IMR-90 (cell line): ENCODE measurements at regions not wholly inside any gene's neighbourhood (a gene's known extent, or its start where the extent isn't known, plus 50 kb on each side); places are given as distances from the start of the nearest gene placed in this dataset.

Source experiments
- ATAC-seq: fragments of 200-7000 bp; cut with Tn5 transposase; 2 replicates; pipeline ENCODE4 v1.9.1; 2020; ENCODE audit warnings: low read depth, mild to moderate bottlenecking, moderate library complexity
- BruUV-seq: library from RNA; stranded (reverse); fragments of 400-500 nt; replicated peaks from 2 replicates; lab custom pipeline; 2021; lab: Mats Ljungman, UMichigan
- CTCF ChIA-PET: fragments of 300-600 bp; formaldehyde crosslinking; extraction: SDS; loops from one replicate; lab custom pipeline; 2021; ENCODE audit warnings: antibody characterized with exemption; lab: Yijun Ruan, JAX
- POLR2A ChIA-PET: fragments of 300-600 bp; sonication (Branson Sonifier 250); formaldehyde crosslinking; loops from one replicate; lab custom pipeline; 2022; ENCODE audit warnings: antibody characterized with exemption; ENCODE audit not compliant: unreplicated experiment; lab: Charles Lee
- DNase-seq: peaks from one replicate; pipeline ENCODE4 v3.0.0; 2013
- H2AFZ ChIP-seq: replicated peaks from 2 replicates; pipeline ENCODE3; 2013; ENCODE audit warnings: low read length, mild to moderate bottlenecking; ENCODE audit not compliant: poor library complexity
- H2AK5ac ChIP-seq: 2 replicates; pipeline ENCODE4 v1.6.1; 2013; ENCODE audit warnings: low read depth, low read length, inconsistent platforms
- H2AK9ac ChIP-seq: replicated peaks from 2 replicates; pipeline ENCODE3; 2013; ENCODE audit warnings: mild to moderate bottlenecking, low read depth, low read length, moderate library complexity; ENCODE audit not compliant: poor library complexity
- H2BK120ac ChIP-seq: 2 replicates; pipeline ENCODE4 v1.6.1; 2013; ENCODE audit warnings: low read depth, low read length, inconsistent platforms
- H2BK15ac ChIP-seq: 3 replicates; pipeline ENCODE4 v1.6.1; 2013; ENCODE audit warnings: low read depth, low read length, inconsistent platforms
- H2BK20ac ChIP-seq: 2 replicates; pipeline ENCODE4 v1.6.1; 2013; ENCODE audit warnings: low read depth, mild to moderate bottlenecking, inconsistent platforms, low read length, moderate library complexity
- H2BK5ac ChIP-seq: 2 replicates; pipeline ENCODE4 v1.6.1; 2013; ENCODE audit warnings: mild to moderate bottlenecking, low read depth, low read length, inconsistent platforms; ENCODE audit not compliant: poor library complexity, severe bottlenecking
- H3K14ac ChIP-seq: replicated peaks from 2 replicates; pipeline ENCODE4 v1.6.1; 2013; ENCODE audit warnings: low read depth, low read length, inconsistent platforms
- H3K18ac ChIP-seq: 2 replicates; pipeline ENCODE4 v1.6.1; 2013; ENCODE audit warnings: low read depth, low read length, control low read depth
- H3K23ac ChIP-seq: 2 replicates; pipeline ENCODE4 v1.6.1; 2013; ENCODE audit warnings: low read depth, low read length, inconsistent platforms
- H3K27ac ChIP-seq: 2 replicates; pipeline ENCODE4 v1.5.1; 2013; ENCODE audit warnings: mild to moderate bottlenecking, control low read depth, low read length; ENCODE audit not compliant: insufficient read depth
- H3K27me3 ChIP-seq: 2 replicates; pipeline ENCODE4 v1.6.1; 2013; ENCODE audit warnings: low read length; ENCODE audit not compliant: control insufficient read depth, insufficient read depth
- H3K36me3 ChIP-seq: 2 replicates; pipeline ENCODE4 v1.6.1; 2013; ENCODE audit warnings: low read length, mixed read lengths; ENCODE audit not compliant: control insufficient read depth, insufficient read depth
- H3K4ac ChIP-seq: 2 replicates; pipeline ENCODE4 v1.6.1; 2013; ENCODE audit warnings: low read depth, low read length, inconsistent platforms
- H3K4me1 ChIP-seq: 2 replicates; pipeline ENCODE4 v1.6.1; 2013; ENCODE audit warnings: low read length, mixed read lengths; ENCODE audit not compliant: control insufficient read depth, insufficient read depth
- H3K4me2 ChIP-seq: 2 replicates; pipeline ENCODE4 v1.6.1; 2013; ENCODE audit warnings: low read depth, mild to moderate bottlenecking, control low read depth, low read length, moderate library complexity
- H3K4me3 ChIP-seq: 2 replicates; pipeline ENCODE4 v1.5.1; 2013; ENCODE audit warnings: low read depth, mild to moderate bottlenecking, control low read depth, low read length, moderate library complexity; ENCODE audit not compliant: insufficient read depth
- H3K56ac ChIP-seq: 2 replicates; pipeline ENCODE4 v1.6.1; 2013; ENCODE audit warnings: low read length, inconsistent platforms; ENCODE audit not compliant: insufficient read depth; ENCODE audit errors: extremely low read depth
- H3K79me1 ChIP-seq, 2 experiments: 2 replicates each; pipeline ENCODE4 v1.6.1; 2013; ENCODE audit warnings: low read length in 2 of 2, inconsistent platforms in 1 of 2, low read depth in 1 of 2
- H3K9ac ChIP-seq: 2 replicates; pipeline ENCODE4 v1.6.1; 2013; ENCODE audit warnings: low read depth, low read length, control low read depth
- H3K9me1 ChIP-seq: 2 replicates; pipeline ENCODE4 v1.6.1; 2013; ENCODE audit warnings: low read length, inconsistent platforms; ENCODE audit not compliant: insufficient read depth
- H3K9me3 ChIP-seq: 2 replicates; pipeline ENCODE4 v1.6.1; 2013; ENCODE audit warnings: low read length; ENCODE audit not compliant: control insufficient read depth, insufficient read depth
- H4K20me1 ChIP-seq: 2 replicates; pipeline ENCODE4 v1.6.1; 2013; ENCODE audit warnings: low read length, inconsistent platforms; ENCODE audit not compliant: insufficient read depth
- H4K5ac ChIP-seq: 2 replicates; pipeline ENCODE4 v1.6.1; 2013; ENCODE audit warnings: mild to moderate bottlenecking, low read depth, low read length, control low read depth
- H4K8ac ChIP-seq, 2 experiments: 2 replicates each; pipeline ENCODE4 v1.6.1; 2013; ENCODE audit warnings: low read depth in 2 of 2, low read length in 2 of 2, control low read depth in 1 of 2, inconsistent platforms in 1 of 2
- H4K91ac ChIP-seq: 2 replicates; pipeline ENCODE4 v1.6.1; 2013; ENCODE audit warnings: low read depth, low read length, inconsistent platforms; ENCODE audit not compliant: insufficient read depth
- BHLHE40 ChIP-seq: fragments of 150-350 bp; IDR thresholded peaks from 2 replicates; pipeline ENCODE4 v1.6.1; 2016; ENCODE audit warnings: mild to moderate bottlenecking, low read depth, low read length
- CEBPB ChIP-seq: IDR thresholded peaks from 2 replicates; pipeline ENCODE4 v1.6.1; 2012; ENCODE audit warnings: low read depth, low read length, improper control_type of control experiment
- CHD1 ChIP-seq: IDR thresholded peaks from 2 replicates; pipeline ENCODE4 v1.6.1; 2012; ENCODE audit warnings: low read depth, low read length, improper control_type of control experiment
- FOS ChIP-seq: fragments of 150-350 bp; IDR thresholded peaks from 2 replicates; pipeline ENCODE4 v1.6.1; 2016; ENCODE audit warnings: low read depth, low read length
- MAFK ChIP-seq: IDR thresholded peaks from 2 replicates; pipeline ENCODE4 v1.6.1; 2012; ENCODE audit warnings: low read depth, low read length, improper control_type of control experiment
- MAZ ChIP-seq: IDR thresholded peaks from 2 replicates; pipeline ENCODE4 v1.6.1; 2012; ENCODE audit warnings: low read depth, mild to moderate bottlenecking, low read length, improper control_type of control experiment, moderate library complexity, borderline replicate concordance
- MXI1 ChIP-seq: IDR thresholded peaks from 2 replicates; pipeline ENCODE4 v1.6.1; 2012; ENCODE audit warnings: low read depth, mild to moderate bottlenecking, low read length, moderate library complexity, borderline replicate concordance
- NFE2L2 ChIP-seq: fragments of 150-350 bp; IDR thresholded peaks from 2 replicates; pipeline ENCODE4 v1.6.1; 2016; ENCODE audit warnings: low read depth, mild to moderate bottlenecking, low read length
- POLR2A ChIP-seq: IDR thresholded peaks from 2 replicates; pipeline ENCODE4 v1.6.1; 2012; ENCODE audit warnings: mild to moderate bottlenecking, low read depth, low read length
- RAD21 ChIP-seq: IDR thresholded peaks from 2 replicates; pipeline ENCODE4 v1.6.1; 2012; ENCODE audit warnings: low read length, improper control_type of control experiment
- RFX5 ChIP-seq: IDR thresholded peaks from 2 replicates; pipeline ENCODE4 v1.8.0; 2012; ENCODE audit warnings: low read depth, mild to moderate bottlenecking, low read length, moderate library complexity
- SMC3 ChIP-seq: fragments of 150-350 bp; IDR thresholded peaks from 2 replicates; pipeline ENCODE4 v1.6.1; 2016; ENCODE audit warnings: low read depth, mild to moderate bottlenecking, antibody characterized with exemption, low read length, moderate library complexity
- WGBS, 2 experiments: methylation state at CpG; one replicate each; pipeline versions ENCODE4 v1.1.5 to v1.1.7; 2013; ENCODE audit warnings: missing lambda C conversion rate in 2 of 2; ENCODE audit not compliant: insufficient read length in 1 of 2; ENCODE audit errors: extremely low coverage in 2 of 2; 5-methylcytosine and 5-hydroxymethylcytosine counted together
- dilution Hi-C: fragments of 300-500 bp; cut with HindIII; formaldehyde crosslinking; loops from one replicate; pipeline ENCODE4 v1.14.3; 2018; ENCODE audit warnings: low sequenced_read_pairs; ENCODE audit not compliant: unreplicated experiment
- in situ Hi-C: fragments of 300-500 bp; cut with MboI; formaldehyde crosslinking; loops from 3 replicates; pipeline ENCODE4 v1.14.3; 2019; ENCODE audit warnings: low sequenced_read_pairs, inconsistent platforms, mixed read lengths
- intact Hi-C: fragments of 100-400 bp; cut with micrococcal nuclease; formaldehyde crosslinking; loops from 2 replicates; pipeline ENCODE4 v1.10.0; 2022
- TF ChIP-seq, protein P1 (sequence below): fragments of 150-350 bp; IDR thresholded peaks from 2 replicates; pipeline ENCODE4 v1.6.1; 2016; ENCODE audit warnings: low read depth, mild to moderate bottlenecking, low read length, moderate library complexity, borderline replicate concordance

DNA sequence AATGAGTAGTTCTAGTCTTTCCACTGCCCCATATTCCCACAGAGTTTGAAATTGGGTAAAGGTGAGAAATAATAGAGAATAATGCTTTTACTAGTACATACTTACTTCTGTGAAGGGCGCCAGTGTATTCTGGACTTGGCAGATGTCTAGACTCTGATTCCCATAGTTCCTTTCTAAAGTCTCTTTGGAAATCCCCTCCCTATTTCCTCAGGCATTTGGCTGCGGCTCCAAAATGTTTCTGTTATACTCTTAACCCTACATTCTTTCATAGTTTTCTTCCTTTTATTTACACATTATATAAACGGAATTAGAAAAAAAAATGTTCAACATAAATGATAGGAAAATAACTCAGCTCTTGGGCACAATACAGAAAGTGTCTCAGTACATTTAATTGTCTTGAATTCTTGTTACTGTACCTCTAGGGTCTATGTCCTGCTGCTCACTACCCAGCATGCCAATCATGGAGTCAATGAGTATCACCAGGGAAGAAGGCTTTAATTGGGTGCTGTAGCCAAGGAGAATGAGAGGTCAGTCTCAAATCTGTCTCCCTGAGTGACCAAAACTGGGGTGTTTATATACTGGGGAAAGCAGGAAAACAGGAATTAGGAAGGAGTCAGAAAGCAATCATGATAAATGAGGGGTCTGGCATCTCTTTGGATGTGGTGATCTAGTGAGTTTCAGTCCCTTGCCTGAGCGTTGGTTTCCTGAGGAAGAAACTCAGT lies 147.8 kb upstream of the MMADHC start:
- Histone ChIP-seq H3K9ac (no peak overlapping the region), H2BK20ac (peak overlapping the region; percentile 99), H3K36me3 (no peaks in the 10 kb centered on the region), H4K91ac (peak overlapping the region; percentile 88), H3K27ac (peak overlapping the region; percentile 89; the same call in 1 of the 2 replicates), H3K18ac (peak overlapping the region; percentile 99), H2BK5ac (peak overlapping the region; percentile 95), H2AFZ (no peak overlapping the region), H3K14ac (peak overlapping the region; percentile 91), H3K56ac (peak overlapping the region; percentile 61; the same call in 1 of the 2 replicates), H3K9me1 (peaks cover 4% of the 10 kb centered on the region; the same call in 1 of the 2 replicates), H2AK9ac (no peak overlapping the region), H4K5ac (peak overlapping the region; percentile 92), H3K4me3 (no peak overlapping the region), H3K27me3 (no peaks in the 10 kb centered on the region), H3K4me1 (peaks cover 23% of the 10 kb centered on the region), H2BK15ac (peak overlapping the region; percentile 84; the same call in 2 of the 3 replicates), H2AK5ac (peak overlapping the region; percentile 93), H2BK120ac (peak overlapping the region; percentile 98), H4K20me1 (no peaks in the 10 kb centered on the region), H4K8ac (peak overlapping the region; percentile 54 to 89; a peak in 3 of 4 replicates), H3K79me1 (no peaks in the 10 kb centered on the region), H3K4ac (peak overlapping the region; percentile 98), H3K23ac (peak overlapping the region; percentile 91), H3K9me3 (0 out of 2 replicates have a peak, but pooled peaks cover 2% of the 10 kb centered on the region), H3K4me2 (peak overlapping the region; percentile 28; the same call in 1 of the 2 replicates)
- ATAC-seq (peak; percentile 68), DNase-seq (peak; percentile 85)
- CTCF ChIA-PET: no interaction called here
- WGBS, 2 experiments: no CpG with 5 or more reads among the region's 4 CpGs
- intact Hi-C loops (no loop called here), dilution Hi-C loops (no loop called here), in situ Hi-C loops (loop anchor here (25.0 kb wide), 1 partner anchor 727 kb away; no protein-coding TSS in a partner anchor)
- no peak for TF ChIP-seq SMC3
- TF ChIP-seq CEBPB: no peak
- TF ChIP-seq BHLHE40: no peak
- no peak for TF ChIP-seq MXI1
- no peak for TF ChIP-seq MAZ
- TF ChIP-seq MAFK: no peak
- TF ChIP-seq FOS: no peak
- no peak for TF ChIP-seq NFE2L2
- TF ChIP-seq, protein P1, sequence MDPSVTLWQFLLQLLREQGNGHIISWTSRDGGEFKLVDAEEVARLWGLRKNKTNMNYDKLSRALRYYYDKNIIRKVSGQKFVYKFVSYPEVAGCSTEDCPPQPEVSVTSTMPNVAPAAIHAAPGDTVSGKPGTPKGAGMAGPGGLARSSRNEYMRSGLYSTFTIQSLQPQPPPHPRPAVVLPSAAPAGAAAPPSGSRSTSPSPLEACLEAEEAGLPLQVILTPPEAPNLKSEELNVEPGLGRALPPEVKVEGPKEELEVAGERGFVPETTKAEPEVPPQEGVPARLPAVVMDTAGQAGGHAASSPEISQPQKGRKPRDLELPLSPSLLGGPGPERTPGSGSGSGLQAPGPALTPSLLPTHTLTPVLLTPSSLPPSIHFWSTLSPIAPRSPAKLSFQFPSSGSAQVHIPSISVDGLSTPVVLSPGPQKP: no peak
- TF ChIP-seq POLR2A: no peak
- no peak for TF ChIP-seq RAD21
- no peak for TF ChIP-seq RFX5
- no peak for TF ChIP-seq CHD1
- POLR2A ChIA-PET: interaction anchor here (1.2 kb wide), 1 partner anchor 9 kb away, joined by 10 read pairs; no protein-coding TSS in a partner anchor
- BruUV-seq: no TSS peak
